ENCODE measurements at regions not wholly inside any gene's neighbourhood (a gene's known extent, or its start where the extent isn't known, plus 50 kb on each side); places are given as distances from the start of the nearest gene placed in this dataset.

DNA sequence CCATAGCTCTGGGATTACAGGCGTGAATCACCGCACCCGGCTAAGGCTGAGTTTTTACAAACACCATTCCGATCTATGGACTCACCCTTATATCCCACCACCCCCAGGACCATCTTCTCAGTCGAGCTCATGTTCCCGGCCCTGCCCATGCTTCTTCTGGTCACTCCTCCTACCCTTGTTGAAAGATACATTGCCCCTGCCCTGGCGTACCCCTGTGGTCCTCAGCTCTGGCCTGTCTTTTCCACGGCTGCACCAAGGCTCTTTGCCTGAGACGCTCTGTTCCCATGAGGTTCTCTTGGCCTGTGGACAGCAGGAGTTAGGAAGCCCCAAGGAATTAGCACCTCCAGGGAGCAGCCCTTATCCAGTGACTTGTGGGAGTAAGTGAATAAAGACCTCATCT, 379.4 kb upstream of the TNRC6C start:
- intact Hi-C loops (cut with micrococcal nuclease), result no loop called here
- DNase-seq (no peak), ATAC-seq (no peak)
- Histone ChIP-seq H3K4me2 (ENCODE audit: low read length) (no peak overlapping the region), H3K4me3 (ENCODE audit: low read length) (no peak overlapping the region), H3K27ac (ENCODE audit: low read length) (no peak overlapping the region), H3K9me2 (replicated peaks; ENCODE audit: low read length) (no peaks in the 10 kb centered on the region), H3K36me3 (ENCODE audit: low read depth, low read length) (no peaks in the 10 kb centered on the region), H4K20me1 (ENCODE audit: low read length) (no peaks in the 10 kb centered on the region), H3F3A (ENCODE audit: low read length, unreplicated experiment) (no peaks in the 10 kb centered on the region), H3K9ac (ENCODE audit: low read length) (no peak overlapping the region), H2AFZ (ENCODE audit: low read length) (no peak overlapping the region), H3K9me3 (ENCODE audit: low read length) (no peaks in the 10 kb centered on the region), H3K27me3 (ENCODE audit: low read length) (peaks cover 42% of the 10 kb centered on the region), H3K4me1 (ENCODE audit: insufficient read depth, low read length) (no peaks in the 10 kb centered on the region), H3K79me2 (ENCODE audit: low read length) (no peaks in the 10 kb centered on the region)
- ChIA-PET POLR2A (ENCODE audit: unreplicated experiment) (no interaction called here), CTCF (no interaction called here)
- BruUV-seq (replicated peaks), result no TSS peak
- TF ChIP-seq EZH2 (IDR thresholded peaks at IDR 0.05; ENCODE audit: low read length, unreplicated experiment), result no peak
- TF ChIP-seq, protein P1, sequence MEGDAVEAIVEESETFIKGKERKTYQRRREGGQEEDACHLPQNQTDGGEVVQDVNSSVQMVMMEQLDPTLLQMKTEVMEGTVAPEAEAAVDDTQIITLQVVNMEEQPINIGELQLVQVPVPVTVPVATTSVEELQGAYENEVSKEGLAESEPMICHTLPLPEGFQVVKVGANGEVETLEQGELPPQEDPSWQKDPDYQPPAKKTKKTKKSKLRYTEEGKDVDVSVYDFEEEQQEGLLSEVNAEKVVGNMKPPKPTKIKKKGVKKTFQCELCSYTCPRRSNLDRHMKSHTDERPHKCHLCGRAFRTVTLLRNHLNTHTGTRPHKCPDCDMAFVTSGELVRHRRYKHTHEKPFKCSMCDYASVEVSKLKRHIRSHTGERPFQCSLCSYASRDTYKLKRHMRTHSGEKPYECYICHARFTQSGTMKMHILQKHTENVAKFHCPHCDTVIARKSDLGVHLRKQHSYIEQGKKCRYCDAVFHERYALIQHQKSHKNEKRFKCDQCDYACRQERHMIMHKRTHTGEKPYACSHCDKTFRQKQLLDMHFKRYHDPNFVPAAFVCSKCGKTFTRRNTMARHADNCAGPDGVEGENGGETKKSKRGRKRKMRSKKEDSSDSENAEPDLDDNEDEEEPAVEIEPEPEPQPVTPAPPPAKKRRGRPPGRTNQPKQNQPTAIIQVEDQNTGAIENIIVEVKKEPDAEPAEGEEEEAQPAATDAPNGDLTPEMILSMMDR (conservative IDR thresholded peaks at IDR 0.05; ENCODE audit: low read depth, low read length), result no peak

GRCh38 chr17:77579682-77580081, 378.8 kb upstream of the TNRC6C start:
- Histone ChIP-seq H3K27me3 (ENCODE audit: low read length) (peaks cover 36% of the 10 kb centered on the region), H3K9me2 (replicated peaks; ENCODE audit: low read length) (no peaks in the 10 kb centered on the region), H3K9ac (ENCODE audit: low read length) (no peak overlapping the region), H3K79me2 (ENCODE audit: low read length) (no peaks in the 10 kb centered on the region), H3K4me3 (ENCODE audit: low read length) (no peak overlapping the region), H4K20me1 (ENCODE audit: low read length) (no peaks in the 10 kb centered on the region), H3K27ac (ENCODE audit: low read length) (no peak overlapping the region), H3K9me3 (ENCODE audit: low read length) (no peaks in the 10 kb centered on the region), H3K36me3 (ENCODE audit: low read depth, low read length) (no peaks in the 10 kb centered on the region), H3K4me1 (ENCODE audit: insufficient read depth, low read length) (no peaks in the 10 kb centered on the region), H3K4me2 (ENCODE audit: low read length) (no peak overlapping the region), H3F3A (ENCODE audit: low read length, unreplicated experiment) (no peaks in the 10 kb centered on the region), H2AFZ (ENCODE audit: low read length) (no peak overlapping the region)
- CTCF ChIA-PET, result no interaction called here
- no peak for DNase-seq
- intact Hi-C loops (cut with micrococcal nuclease), result no loop called here
- POLR2A ChIA-PET (ENCODE audit: unreplicated experiment), result no interaction called here
- no TSS peak for BruUV-seq (replicated peaks)
- no peak for ATAC-seq
- no peak for TF ChIP-seq EZH2phosphoT487 (IDR thresholded peaks at IDR 0.05; ENCODE audit: borderline replicate concordance, low read length)
- TF ChIP-seq EZH2 (IDR thresholded peaks at IDR 0.05; ENCODE audit: low read length, unreplicated experiment), result no peak
- TF ChIP-seq, protein P1 (conservative IDR thresholded peaks at IDR 0.05; ENCODE audit: low read depth, low read length), result no peak

GRCh38 chr17:77580531-77581270, 377.8 kb upstream of the TNRC6C start:
- ChIA-PET CTCF (interaction anchor here (0.6 kb wide), 1 partner anchor 1442 kb away, joined by 3 read pairs; no protein-coding TSS in a partner anchor), POLR2A (ENCODE audit: unreplicated experiment) (no interaction called here)
- Histone ChIP-seq H3K79me2 (ENCODE audit: low read length) (no peaks in the 10 kb centered on the region), H2AFZ (ENCODE audit: low read length) (no peak overlapping the region), H3K9me2 (replicated peaks; ENCODE audit: low read length) (no peaks in the 10 kb centered on the region), H3K27ac (ENCODE audit: low read length) (no peak overlapping the region), H3K4me2 (ENCODE audit: low read length) (no peak overlapping the region), H3F3A (ENCODE audit: low read length, unreplicated experiment) (no peaks in the 10 kb centered on the region), H3K27me3 (ENCODE audit: low read length) (peaks cover 30% of the 10 kb centered on the region), H3K4me1 (ENCODE audit: insufficient read depth, low read length) (peaks cover 3% of the 10 kb centered on the region; the same call in 1 of the 2 replicates), H3K4me3 (ENCODE audit: low read length) (no peak overlapping the region), H3K36me3 (ENCODE audit: low read depth, low read length) (no peaks in the 10 kb centered on the region), H4K20me1 (ENCODE audit: low read length) (no peaks in the 10 kb centered on the region), H3K9me3 (ENCODE audit: low read length) (no peaks in the 10 kb centered on the region), H3K9ac (ENCODE audit: low read length) (no peak overlapping the region)
- ATAC-seq, result no peak
- DNase-seq, result no peak
- TF ChIP-seq, protein P1 (conservative IDR thresholded peaks at IDR 0.05; ENCODE audit: low read depth, low read length), result no peak
- TF ChIP-seq EZH2 (IDR thresholded peaks at IDR 0.05; ENCODE audit: low read length, unreplicated experiment) (no peak), EZH2phosphoT487 (IDR thresholded peaks at IDR 0.05; ENCODE audit: borderline replicate concordance, low read length) (no peak)
- no TSS peak for BruUV-seq (replicated peaks)
- intact Hi-C loops (cut with micrococcal nuclease), result no loop called here

Data from PC-3 (cell line).